ENCODE measurements at regions not wholly inside any gene's neighbourhood (a gene's known extent, or its start where the extent isn't known, plus 50 kb on each side); places are given as distances from the start of the nearest gene placed in this dataset.

DNA sequence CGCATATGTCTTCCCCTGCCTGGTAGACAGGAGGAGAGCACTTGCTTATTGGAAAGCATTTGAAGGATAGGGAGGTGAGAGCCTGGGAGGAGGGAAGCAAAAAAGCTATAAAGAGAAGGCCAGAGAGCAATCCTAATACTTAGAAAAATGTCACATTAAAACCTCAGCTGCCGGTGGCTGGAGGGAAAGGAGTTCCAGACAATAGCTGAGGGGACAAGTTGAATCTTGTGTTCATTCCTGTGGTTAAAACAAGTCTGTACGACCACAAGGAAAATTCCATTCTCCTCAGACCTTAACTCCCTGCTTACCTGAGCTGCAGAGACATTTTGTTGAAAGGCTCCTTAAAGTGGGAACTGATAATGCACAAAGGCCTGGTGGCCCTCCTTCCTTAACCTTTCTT, 218.8 kb upstream of the CAMK1G start:
- no peak for DNase-seq

DNA sequence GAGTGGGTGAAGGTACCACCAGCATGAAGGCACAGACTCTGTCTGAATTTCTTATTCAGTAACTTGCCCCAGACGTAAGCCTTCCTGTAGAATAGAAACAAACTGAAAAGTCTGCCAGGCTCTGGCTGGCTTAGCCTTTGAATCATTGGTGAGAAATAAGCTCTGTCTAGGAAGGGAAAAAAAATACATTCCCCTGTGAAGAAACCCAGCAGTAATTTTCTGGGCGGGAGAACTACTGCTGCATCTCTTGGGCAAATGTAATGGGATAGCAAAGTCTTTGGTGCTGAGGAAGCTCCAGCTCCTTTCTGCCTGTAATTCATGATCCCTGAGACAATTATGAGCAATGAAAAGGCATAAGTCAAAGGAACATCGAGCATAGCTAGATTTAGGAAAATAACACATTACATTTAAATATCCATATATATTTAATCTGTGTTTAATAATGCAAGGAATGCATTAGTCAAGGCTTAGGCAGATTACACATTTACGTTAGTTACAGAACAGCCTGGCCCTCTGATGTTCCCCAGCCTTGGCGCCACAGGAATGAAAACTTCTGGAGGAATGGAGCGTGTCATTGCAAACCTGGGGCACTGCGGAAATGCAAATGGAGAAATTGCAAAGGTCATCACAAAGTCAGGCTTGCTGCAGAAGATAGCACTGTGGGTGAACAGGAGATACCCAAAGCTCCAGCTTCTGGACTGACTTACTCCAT, 216.3 kb upstream of the CAMK1G start:
- DNase-seq: no peak

DNA sequence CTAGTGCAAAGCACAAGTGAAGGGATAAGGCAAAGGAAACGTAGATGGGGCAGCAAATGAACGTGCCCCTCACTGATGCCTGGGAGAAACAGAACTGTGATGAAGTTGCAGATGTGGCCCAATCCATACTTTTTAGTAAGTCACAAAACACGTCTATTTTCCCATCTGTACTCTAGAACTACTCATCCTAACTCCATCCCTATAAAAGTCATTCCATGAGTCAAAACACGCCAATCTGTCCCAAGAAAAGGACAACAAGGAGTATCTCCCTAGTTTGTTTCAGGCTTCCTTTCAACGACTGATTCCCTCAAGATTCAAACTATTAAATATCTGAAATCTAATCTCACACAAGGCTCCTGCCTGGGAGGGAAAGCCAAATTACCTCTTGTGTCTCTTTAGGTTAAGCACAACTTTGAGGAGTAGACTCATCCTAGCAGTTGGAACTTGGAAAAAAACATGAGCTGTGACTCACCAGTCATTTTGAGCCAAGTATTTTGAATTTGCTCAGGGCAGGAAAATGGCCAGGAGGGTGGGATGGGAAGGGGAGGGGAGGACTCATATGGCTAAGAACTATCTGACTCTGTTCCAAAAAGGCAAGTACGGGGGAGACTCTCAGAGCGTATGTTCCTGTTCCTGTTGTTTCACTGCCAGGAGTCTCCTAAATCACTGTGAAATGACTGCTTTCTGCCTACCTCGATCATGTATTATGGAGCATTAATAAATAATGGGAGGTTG, 214.5 kb upstream of the CAMK1G start:
- DNase-seq: no peak

DNA sequence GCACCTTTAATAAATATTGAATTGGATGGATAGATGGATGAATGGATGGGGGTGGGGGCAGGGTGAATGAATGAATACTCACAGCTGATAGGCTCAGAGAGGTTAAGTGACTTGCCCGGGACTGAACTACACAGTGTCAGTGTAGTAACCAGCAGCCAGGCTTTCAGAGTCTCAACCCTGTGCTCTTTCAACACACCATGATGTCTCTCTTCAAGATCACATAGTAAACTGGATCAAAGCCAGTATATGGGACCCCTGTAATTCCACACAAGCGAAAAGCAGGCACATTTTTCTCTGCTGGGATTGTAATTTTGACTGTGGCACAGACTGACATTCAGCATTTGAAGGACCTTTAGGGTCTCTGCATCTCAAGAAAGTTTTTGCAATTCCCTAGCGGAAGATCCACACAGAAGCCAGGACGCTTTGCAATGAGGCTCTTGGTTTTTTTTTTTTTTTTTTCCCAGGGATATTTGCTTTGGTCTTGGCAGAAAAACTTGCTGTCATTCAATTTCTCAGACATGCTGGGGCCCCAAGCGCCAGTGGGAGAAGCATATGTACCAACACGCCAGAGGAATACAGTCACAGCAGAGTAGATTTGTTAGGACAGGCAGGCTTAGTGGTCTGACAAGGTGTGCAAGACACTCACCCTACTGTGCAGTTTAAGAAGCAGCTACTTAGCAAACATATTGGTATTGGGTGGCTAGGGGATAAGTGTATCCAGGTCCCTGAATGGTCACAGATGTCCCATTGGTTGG, 213.1 kb upstream of the CAMK1G start:
- no peak for DNase-seq

DNA sequence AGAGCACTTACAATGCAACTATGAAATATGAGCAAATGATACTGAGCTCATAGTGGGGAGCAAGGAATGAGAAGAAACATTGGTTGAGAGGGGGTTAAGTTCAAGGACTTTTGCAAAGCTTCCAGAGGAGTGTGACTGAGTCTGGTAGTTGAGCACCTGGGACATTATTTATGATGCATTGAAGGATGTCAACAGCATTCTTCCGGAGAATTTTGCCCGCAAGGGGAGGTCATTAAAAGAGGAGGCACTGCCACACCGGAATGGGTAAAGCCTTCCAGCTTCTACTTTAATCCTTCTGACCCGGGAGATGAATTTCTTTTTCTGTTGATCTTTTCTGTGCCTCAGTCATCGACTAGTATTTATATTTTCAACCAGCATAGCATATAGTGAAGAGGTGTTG, 208.4 kb upstream of the CAMK1G start:
- DNase-seq: no peak

DNA sequence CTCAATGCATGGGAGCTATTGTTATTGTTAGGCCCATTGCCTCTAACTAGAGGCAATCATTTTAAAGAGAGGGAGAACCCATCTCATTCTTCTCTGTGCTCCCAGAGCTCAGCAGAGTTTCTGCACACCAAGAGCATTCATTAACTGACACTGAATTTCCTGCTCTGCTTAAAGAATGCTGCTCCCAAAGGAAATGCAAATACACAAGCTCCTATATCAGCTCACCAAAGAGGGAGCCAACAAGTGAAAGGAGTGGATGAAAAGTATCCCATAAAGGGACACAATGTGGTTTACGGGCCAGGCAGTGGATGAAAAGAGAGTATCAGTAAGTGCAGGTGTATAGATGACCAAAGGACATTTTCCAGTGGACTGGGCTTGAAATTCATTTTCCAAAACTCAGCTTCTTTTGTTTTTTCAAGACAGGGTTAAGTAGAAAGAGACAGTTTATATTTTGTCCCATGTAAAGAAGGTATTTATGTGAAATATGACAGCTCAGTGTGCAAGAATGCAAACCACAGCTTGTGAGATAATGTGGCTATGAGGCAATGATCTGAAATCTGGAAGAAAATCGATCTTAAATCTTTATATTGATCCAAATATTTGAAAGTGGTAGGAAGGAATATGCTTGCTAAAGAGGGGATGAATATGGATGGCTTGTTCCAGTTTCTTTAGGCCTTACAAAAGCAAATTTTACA, 207.7 kb upstream of the CAMK1G start:
- DNase-seq: no peak

DNA sequence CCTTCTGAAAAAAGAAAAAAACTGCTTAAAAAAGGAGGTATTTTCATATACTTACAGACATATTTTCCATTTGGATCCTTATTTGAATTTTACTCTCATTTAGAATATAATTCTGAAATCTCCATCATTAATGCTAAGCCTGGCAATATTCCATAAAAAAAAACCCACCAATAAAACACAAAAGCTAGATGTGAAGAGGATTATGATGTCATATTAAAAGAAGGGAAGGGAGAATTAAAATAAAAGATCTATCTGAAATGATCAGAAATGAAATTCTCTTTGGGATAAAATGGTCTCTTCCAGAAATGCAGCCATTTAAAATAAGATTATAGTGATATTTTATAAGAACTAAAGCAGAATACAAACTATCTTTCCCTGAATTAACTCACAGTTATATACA, 206.7 kb upstream of the CAMK1G start:
- no peak for DNase-seq

DNA sequence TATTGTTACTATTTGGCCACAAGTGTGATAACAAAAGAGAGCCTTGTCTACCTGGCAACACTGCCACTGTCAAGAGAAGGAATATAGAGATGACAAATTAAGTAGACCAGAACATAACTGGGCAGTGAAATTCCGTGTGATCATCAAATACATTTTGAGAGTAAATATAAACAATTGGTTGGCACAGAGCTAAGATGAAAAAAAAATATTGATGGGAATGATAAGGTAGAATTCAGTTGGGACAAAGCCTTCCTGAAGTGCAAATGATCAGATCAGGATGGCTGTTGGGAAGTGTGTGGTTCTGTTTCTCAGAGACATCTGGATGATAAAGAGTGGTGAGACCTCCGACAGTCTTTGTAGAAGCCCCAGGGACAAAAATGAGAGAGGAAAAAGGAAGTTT, 205.5 kb upstream of the CAMK1G start:
- DNase-seq: no peak

DNA sequence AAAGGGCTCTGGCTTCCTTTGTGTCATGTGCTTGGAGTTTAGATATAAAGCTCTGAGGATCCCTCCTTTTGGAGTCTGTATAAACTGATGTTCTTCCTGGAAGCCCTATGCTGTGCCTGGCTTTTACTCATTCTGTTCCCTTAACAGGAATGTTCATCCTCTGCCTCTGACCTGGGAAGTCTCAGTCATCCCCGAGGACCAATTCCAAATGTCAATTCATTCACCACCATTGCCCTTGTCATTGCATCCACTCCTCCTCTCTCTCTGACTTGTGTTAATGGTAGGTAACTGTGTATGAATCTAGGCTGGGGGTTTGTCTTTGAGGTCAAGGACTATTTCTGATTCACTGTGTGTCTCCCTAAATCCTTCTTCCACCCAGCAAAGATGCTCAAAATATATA, 204.2 kb upstream of the CAMK1G start:
- no peak for DNase-seq

DNA sequence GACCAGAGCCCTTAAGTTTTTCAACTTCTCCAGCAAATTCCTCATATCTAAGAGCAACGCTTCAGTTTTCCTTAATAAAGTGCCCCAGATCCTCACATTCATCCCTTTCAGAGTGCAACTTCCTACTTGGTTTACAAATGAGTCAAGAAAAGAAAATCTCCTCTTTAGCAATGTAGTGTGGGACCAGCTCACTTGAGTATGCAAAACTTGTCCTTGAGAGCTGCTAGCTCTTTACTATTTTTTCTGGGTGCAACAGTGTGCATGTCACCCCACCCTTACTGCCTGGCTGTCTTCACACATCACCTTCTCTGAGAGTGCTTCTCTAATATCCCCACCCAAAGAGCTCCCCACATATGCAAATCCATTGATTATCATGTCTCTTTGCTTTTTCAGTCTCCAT, 203.1 kb upstream of the CAMK1G start:
- DNase-seq: no peak

DNA sequence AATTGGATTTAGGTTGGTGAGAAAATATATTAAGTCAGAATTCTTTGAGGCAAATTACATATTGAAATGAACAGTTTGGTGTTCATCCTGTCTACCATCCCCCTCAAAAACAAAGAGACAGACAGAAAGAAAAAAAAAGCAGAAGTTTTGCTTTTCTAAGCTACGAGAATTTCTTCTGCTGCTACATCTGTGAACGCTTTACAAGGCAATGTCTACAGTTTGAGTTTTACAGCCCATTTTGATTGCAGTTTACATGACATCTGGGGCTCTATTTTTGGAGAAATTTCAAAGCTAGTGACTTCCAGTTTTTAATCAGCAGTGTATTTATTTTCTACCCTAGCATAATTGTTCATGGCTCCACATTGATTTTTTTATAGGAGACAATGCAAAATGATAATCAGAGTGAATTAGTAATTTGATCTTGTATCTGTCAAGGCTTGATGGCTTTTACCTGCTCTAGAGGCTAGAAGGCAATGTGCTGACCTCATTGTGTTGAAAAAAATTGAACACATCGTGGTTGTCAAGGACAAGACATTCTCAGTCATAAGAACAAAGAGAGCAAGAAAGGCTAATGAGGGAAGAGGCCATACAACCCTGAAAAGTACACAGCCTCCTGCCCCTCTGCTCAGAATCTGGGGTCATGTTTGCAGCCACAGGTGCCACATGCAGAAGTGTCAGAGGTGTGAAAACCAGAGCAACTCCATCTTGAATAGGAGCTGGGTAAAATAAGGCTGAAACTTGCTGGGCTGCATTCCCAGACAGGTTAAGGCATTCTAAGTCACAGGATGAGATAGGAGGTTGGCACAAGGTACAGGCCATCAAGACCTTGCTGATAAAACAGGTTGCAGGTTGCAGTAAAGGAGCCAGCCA, 201.0 kb upstream of the CAMK1G start:
- DNase-seq: no peak

DNA sequence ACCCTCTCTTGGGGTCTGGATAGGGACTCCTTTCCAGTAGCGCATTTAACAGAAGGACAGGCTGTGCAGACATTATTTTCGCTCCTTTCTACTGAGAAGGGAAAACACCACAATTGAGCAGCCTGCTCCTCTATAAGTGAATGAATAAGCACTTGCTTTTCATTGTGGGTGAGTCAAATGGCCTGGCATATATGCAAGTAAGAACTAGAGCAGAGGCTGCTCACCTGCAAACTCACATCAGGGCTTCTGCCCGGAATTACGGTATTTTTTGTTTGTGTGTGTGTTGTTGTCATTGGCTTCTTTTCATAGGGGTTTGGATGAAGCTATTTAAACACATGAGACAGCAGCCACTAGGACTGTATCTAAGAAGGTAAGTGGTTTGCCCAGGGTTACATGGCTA, 200.1 kb upstream of the CAMK1G start:
- no peak for DNase-seq

DNA sequence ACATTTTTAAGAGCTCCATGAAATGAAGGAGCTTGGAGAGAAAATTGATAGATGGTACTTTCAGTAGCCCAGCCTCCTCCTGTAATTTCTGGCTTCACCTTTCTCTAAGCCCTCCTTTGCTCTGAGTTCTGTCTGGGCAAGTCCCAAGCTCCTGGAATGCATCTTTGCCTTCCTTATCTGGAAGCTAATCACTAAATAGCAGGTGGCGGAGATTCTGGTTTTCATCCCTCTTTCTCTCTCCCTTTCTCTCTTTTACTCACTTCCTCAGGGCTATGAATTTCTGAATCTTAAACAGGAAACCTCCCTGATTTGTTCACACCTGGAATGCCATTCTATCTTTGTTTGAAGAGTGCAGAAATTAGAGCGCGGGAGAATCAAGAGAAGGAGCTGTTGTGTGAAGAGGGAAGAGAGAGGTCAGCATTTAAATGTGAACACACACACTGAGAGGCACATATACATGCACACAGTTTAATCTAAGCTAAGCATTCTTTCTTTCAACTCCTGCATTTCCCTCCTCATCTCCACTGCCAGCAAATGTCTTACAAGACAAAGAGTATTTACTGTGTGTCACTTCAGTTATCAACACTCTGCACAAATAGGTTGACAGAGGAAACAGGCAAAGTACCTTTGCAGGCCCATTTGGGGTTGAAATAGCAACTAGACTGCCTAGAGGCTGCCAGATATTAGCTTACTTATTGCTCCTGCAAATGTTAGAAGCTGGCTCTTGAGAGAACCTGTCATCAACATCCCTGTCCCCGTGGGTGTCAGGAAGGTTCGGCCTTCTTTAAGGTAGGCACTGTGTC, 199.4 kb upstream of the CAMK1G start:
- DNase-seq: no peak

DNA sequence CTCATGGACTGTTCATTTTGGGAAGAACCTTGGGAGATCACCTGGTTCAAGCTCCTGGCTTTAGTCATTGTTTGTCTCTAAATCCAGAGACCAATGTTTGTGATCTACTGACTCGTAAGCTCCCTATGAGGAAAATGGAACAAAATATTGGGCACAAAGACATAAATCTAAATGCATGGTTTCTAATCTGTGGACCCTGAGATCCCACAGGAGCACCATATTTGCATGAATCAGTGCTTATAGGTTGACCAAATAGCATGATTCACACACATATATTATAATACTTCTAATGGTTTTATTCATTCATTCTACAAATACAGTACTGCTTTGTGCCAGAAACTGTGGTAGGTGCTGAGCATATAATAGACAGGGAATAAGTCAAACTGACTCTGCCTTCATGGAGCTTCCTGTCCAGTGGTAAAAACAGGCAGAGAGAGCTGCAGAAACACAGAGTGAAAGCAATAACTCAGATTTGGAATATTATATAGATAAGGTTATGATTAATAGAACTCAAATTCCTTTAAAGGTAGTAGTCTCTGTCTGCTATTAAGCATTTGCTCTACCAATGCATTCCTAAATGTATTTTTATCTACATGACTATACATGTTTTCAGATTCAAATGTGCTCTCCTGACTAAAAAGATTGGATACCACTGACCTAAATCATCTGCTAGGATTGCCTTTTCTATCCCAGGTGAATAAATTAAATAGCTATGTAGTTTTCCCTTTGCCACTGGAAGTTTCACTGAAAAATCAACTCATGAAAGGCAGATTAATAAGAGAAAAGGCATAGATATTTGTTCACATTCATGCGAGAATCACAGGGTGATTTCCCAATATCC, 198.6 kb upstream of the CAMK1G start:
- DNase-seq: no peak

DNA sequence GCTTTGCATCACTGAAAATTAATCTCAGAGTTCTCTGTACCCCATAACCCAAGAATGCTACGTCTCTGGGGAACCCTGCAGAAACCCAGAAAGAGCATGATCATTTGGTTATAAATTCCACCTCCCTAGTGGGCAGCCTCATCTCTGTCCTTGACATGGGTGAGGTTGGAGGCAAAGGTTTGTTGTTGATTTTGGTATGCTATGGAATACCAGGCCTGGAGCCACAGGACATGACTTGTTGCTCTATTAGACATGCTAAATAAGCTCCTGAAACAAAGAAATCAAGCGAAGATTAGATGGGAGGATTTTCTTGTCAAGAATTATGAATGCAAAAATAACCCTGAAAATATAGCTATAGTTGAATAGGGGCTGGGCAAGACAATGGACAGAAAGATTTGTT, 197.4 kb upstream of the CAMK1G start:
- no peak for DNase-seq

DNA sequence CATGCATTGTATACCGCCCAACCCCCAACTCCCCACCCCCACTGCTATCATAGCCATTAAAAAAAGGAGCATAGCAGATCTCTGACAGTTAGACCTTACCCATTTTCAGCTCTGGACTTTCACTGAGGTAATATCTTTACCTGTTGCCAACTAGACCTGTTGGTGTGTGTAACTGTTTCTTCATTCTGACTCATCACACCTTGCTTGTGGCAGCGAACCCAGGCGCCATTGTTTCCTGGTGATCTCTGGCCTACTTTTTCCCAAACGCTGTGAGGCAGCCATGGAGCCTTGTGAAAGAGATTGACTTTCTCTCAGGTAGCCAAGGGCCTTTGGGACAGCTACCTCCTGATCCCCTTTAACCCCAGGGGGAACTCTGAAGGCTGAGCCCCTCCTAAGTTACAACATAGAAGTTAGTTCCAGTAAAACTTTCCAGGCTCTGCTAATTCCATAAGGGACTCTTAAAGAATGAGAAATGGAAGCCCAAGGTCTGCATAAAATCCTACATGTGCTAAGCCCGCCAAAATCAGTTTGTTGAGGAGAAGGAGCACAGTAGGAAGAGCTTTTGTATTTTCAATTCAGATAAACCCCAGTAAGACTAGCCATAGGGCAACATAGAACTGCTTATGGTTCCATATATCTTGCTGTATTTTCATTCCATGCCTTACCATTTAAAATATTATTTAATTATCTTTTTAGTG, 196.1 kb upstream of the CAMK1G start:
- DNase-seq: no peak

DNA sequence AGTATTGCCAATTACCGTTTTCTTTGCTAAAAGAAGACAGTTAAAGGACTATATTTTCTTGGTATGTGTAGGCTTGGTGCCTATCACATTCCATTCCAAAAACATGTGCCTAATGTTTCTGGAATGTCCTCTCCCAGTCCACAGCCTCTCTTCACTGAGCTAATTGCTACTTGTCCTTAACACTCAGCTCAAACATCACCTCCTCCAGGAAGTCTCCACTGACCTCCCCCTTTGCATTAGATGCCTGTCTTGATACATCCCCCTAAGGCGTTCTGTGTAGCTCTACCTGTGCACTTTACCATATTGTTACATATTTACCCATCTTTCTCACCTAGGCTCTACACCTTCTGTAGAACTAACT, 195.6 kb upstream of the CAMK1G start:
- no peak for DNase-seq

DNA sequence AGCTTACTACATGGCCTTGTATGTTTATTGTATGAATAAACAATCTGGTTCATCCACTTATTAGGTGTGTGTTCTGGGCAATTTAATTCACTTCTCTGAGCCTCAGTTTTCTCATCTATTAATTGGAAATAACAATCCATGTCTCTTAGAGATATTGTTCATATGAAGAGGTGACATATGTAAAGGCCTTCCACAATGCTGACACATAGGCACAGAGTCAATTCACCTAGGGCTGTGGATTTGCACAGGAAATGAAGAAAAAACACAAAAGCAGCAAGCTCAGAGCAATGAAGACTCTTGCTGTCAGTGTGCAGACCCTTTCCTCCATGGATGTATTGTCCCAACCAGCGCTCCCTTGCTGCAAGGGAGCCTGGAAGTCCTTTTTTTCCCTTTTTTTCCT, 195.2 kb upstream of the CAMK1G start:
- DNase-seq: no peak

DNA sequence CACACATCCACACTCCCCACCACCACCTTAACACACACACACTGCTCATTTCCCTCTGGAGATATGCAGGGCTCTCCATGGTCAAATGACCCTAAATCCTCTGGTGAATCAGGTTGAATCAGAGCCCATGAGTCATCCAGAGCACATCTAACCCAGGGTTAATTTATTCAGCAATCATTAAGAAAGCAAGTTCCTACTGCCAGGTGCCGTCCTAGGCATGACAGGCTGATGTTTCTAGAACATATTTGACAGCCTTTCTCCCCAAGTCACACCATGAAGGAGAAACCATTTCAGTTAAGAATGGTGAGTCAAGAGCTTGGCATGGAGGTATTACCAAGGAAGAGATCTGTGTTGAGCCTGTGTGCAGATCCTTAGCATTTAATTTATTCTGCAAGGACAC, 194.3 kb upstream of the CAMK1G start:
- no peak for DNase-seq

DNA sequence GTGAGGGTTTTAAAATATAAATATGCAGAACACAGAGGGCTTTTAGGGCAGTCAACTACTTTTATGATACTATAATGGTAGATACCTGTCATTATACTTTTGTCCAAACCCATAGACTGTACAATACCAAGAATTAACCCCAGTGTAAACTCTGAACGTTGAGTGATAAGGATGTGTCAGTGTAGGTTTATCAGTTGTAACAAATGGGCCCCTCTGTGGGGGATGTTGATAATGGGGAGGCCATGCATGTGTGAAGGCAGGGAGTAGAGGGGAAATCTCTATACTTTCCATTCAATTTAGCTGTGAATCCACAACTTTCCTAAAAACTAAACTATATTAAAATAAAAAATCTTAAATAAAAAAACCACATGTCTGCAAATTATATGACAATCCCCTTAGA, 193.5 kb upstream of the CAMK1G start:
- DNase-seq: no peak
